ENCODE measurements at regions not wholly inside any gene's neighbourhood (a gene's known extent, or its start where the extent isn't known, plus 50 kb on each side); places are given as distances from the start of the nearest gene placed in this dataset.

DNA sequence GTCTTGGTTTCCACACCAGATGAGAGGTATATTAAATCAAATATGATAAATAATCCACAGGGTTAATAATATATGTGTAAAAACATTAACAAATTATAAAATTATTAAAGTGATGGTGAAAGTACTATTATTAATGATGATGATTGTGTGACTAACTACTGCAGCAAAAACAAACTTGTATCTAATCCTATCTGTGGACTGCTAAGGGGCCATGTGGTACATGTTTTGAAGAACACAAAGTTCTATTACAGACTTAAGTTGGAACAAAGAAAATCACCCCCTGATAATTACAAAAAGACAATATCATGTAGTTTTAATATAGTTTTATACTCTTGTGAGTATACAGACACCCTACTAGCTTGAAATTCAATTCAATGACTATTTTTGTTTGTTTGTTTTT lies 504.2 kb upstream of the NBEA start:
- TF ChIP-seq, protein P1, sequence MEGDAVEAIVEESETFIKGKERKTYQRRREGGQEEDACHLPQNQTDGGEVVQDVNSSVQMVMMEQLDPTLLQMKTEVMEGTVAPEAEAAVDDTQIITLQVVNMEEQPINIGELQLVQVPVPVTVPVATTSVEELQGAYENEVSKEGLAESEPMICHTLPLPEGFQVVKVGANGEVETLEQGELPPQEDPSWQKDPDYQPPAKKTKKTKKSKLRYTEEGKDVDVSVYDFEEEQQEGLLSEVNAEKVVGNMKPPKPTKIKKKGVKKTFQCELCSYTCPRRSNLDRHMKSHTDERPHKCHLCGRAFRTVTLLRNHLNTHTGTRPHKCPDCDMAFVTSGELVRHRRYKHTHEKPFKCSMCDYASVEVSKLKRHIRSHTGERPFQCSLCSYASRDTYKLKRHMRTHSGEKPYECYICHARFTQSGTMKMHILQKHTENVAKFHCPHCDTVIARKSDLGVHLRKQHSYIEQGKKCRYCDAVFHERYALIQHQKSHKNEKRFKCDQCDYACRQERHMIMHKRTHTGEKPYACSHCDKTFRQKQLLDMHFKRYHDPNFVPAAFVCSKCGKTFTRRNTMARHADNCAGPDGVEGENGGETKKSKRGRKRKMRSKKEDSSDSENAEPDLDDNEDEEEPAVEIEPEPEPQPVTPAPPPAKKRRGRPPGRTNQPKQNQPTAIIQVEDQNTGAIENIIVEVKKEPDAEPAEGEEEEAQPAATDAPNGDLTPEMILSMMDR (IDR thresholded peaks at IDR 0.05 in 8 of 11, conservative IDR thresholded peaks at IDR 0.05 in 3 of 11): no peak
- TF ChIP-seq POLR2A (IDR thresholded peaks at IDR 0.05) (no peak), POLR2AphosphoS5 (IDR thresholded peaks at IDR 0.05) (no peak)

All from spleen (tissue), 7 donors.